Activated B cell treated with CpG ODN at 0.5 μM for 24 hours (primary cell): ENCODE measurements at regions not wholly inside any gene's neighbourhood (a gene's known extent, or its start where the extent isn't known, plus 50 kb on each side); places are given as distances from the start of the nearest gene placed in this dataset.

ENCODE experiments used
- ATAC-seq: fragments of 200-7000 bp; cut with Tn5 transposase; one replicate; pipeline ENCODE4 v1.10.0; 2021; ENCODE audit warnings: low read depth, mild to moderate bottlenecking, moderate library complexity
- CTCF ChIA-PET: fragments of 350-600 bp; sonication (Branson Sonifier 250); formaldehyde crosslinking; loops from one replicate; lab custom pipeline; 2021; ENCODE audit warnings: antibody characterized with exemption; lab: Charles Lee
- POLR2A ChIA-PET: fragments of 350-600 bp; sonication (Branson Sonifier 250); formaldehyde crosslinking; loops from one replicate; lab custom pipeline; 2021; ENCODE audit warnings: antibody characterized with exemption; lab: Charles Lee
- DNase-seq: peaks from one replicate; pipeline ENCODE4 v3.0.0; 2022
- H3K27ac Mint-ChIP-seq: one replicate; pipeline ENCODE4 v1.8.0; 2020; ENCODE audit warnings: mixed read lengths
- H3K27me3 Mint-ChIP-seq: one replicate; pipeline ENCODE4 v1.8.0; 2021; ENCODE audit warnings: mixed read lengths
- H3K36me3 Mint-ChIP-seq: one replicate; pipeline ENCODE4 v1.8.0; 2021; ENCODE audit warnings: low read depth, mixed read lengths
- H3K4me1 Mint-ChIP-seq: one replicate; pipeline ENCODE4 v1.8.0; 2021; ENCODE audit warnings: mixed read lengths
- H3K4me3 Mint-ChIP-seq: one replicate; pipeline ENCODE4 v1.8.0; 2020; ENCODE audit warnings: mild to moderate bottlenecking, mixed read lengths
- H3K9me3 Mint-ChIP-seq: one replicate; pipeline ENCODE4 v1.8.0; 2020; ENCODE audit warnings: mixed read lengths
- intact Hi-C: fragments of 100-400 bp; cut with micrococcal nuclease; formaldehyde crosslinking; loops from one replicate; pipeline ENCODE4 v1.15.1; 2024
- TF ChIP-seq, protein P1 (sequence below): fragments of 200-600 bp; IDR thresholded peaks from one replicate; pipeline ENCODE4 v1.8.0; 2022; ENCODE audit warnings: antibody characterized with exemption, mild to moderate bottlenecking

DNA sequence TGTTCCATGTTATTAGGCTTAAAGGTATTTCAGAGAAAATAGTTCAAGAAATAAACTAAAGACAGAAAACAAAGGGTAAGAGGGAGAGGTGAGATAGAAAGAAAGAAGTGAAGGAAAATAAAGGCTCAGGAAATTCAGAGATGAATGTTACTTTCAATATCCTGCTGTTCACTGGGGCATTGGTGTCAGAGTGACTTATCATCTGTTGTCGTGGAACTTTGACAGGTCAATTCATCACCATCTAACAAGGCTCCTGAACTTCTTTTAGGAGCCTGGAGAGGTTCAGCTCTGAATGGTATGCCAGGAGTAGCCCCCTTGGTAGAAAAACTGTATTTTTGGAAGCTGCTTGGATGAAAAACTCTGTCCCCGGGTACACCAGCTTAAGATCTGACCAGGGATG, 100.1 kb downstream of the KLF6 start:
- no peak overlapping the region for H3K27ac Mint-ChIP-seq
- no peaks in the 10 kb centered on the region for H3K4me1 Mint-ChIP-seq
- no peaks in the 10 kb centered on the region for H3K9me3 Mint-ChIP-seq
- intact Hi-C loops: no loop called here
- H3K27me3 Mint-ChIP-seq: no peaks in the 10 kb centered on the region
- H3K4me3 Mint-ChIP-seq: no peak overlapping the region
- no peaks in the 10 kb centered on the region for H3K36me3 Mint-ChIP-seq
- ChIA-PET CTCF (no interaction called here), POLR2A (interaction anchor here (0.8 kb wide), 1 partner anchor 9 kb away, joined by 4 read pairs; no protein-coding TSS in a partner anchor)
- TF ChIP-seq, protein P1, sequence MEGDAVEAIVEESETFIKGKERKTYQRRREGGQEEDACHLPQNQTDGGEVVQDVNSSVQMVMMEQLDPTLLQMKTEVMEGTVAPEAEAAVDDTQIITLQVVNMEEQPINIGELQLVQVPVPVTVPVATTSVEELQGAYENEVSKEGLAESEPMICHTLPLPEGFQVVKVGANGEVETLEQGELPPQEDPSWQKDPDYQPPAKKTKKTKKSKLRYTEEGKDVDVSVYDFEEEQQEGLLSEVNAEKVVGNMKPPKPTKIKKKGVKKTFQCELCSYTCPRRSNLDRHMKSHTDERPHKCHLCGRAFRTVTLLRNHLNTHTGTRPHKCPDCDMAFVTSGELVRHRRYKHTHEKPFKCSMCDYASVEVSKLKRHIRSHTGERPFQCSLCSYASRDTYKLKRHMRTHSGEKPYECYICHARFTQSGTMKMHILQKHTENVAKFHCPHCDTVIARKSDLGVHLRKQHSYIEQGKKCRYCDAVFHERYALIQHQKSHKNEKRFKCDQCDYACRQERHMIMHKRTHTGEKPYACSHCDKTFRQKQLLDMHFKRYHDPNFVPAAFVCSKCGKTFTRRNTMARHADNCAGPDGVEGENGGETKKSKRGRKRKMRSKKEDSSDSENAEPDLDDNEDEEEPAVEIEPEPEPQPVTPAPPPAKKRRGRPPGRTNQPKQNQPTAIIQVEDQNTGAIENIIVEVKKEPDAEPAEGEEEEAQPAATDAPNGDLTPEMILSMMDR: no peak
- DNase-seq (no peak), ATAC-seq (no peak)

DNA sequence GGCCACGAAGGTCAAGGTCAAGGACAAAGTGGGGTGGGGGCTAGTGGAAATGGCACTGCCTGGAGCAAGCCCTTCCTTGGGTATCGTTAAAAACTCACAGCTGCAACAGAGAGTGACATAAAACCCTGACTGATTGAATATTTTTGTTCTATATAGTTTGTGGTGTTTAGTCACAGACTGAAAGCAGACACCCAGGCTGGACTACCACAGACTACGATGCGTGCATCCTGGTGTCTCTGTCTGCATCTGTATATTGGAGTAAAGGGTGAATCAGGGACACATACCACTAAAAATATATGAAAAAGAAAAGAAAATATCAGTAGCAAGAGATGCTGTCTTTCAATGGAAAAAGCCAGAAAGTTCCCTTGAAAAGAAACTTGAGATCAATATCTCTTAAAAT, 101.4 kb downstream of the KLF6 start:
- ChIA-PET CTCF (no interaction called here), POLR2A (no interaction called here)
- DNase-seq (no peak), ATAC-seq (no peak)
- no peaks in the 10 kb centered on the region for H3K36me3 Mint-ChIP-seq
- H3K27me3 Mint-ChIP-seq: no peaks in the 10 kb centered on the region
- intact Hi-C loops: no loop called here
- H3K4me3 Mint-ChIP-seq: no peak overlapping the region
- H3K4me1 Mint-ChIP-seq: no peaks in the 10 kb centered on the region
- TF ChIP-seq, protein P1: no peak
- no peaks in the 10 kb centered on the region for H3K9me3 Mint-ChIP-seq
- H3K27ac Mint-ChIP-seq: no peak overlapping the region

DNA sequence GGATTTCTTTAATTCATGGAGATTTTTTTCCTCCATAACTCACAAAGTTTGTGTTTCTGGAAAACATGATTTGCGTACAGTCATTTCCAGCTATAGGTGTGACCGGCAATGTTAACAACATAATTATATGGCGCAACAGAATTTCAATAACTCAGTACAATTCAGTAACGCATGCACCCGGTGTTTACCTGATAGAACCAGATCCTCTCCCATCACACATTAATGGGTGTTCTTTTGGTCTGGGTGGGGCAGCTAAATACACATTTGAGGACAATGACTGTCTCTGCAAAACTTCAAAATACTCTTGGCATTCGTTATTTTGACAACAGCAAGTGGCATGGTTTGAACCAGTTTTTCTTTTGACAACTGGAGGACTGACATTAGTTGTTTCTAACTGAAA, 102.3 kb downstream of the KLF6 start:
- ATAC-seq: no peak
- Mint-ChIP-seq H3K27me3 (no peaks in the 10 kb centered on the region), H3K27ac (no peak overlapping the region), H3K36me3 (no peaks in the 10 kb centered on the region), H3K9me3 (no peaks in the 10 kb centered on the region), H3K4me1 (no peaks in the 10 kb centered on the region), H3K4me3 (no peak overlapping the region)
- intact Hi-C loops: no loop called here
- ChIA-PET CTCF (no interaction called here), POLR2A (no interaction called here)
- no peak for DNase-seq
- TF ChIP-seq, protein P1: no peak

DNA sequence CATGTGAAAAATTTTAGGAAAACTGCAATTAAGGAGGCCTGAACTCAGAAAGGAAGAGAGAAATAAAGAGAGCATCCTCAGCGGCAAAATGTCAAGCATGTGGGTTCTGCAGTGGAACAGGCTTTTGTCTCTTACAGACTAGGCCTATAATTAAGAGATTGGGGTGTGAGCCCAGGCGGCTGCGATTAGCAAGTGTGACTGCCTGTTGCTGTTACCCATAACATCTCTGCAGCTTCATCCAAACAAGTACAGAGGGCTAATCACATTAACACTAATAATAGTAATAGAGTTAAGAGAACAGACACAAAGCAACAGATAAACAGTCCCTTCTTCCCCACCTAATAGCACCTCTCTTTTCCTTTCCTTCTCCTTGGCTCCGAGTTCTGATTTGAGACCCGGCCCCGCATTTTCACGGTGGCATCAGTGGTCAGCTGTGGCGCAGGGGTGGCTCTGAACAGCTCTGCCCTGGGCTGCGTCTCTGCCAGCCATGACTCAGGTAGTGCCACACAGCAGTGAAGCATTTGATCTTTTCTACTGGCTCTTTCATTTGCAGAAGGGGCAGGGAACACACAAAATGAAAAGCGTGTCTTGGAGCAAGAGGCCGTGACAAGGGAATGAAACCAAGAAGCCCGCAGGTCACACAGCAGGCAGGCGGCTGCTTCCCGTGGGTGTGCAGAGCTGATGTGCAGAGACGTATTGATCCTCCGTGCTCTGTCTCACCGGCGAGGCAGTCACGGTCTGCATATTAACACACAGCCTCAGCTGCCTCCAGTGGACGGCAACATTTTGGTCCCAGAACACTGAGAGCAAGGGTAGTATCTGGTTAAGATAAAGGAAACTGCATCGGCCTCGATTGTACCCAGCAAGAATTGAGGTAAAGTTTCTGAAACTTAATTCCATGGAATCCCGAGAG, 103.1 kb downstream of the KLF6 start:
- Mint-ChIP-seq H3K36me3 (no peaks in the 10 kb centered on the region), H3K27ac (no peak overlapping the region), H3K27me3 (no peaks in the 10 kb centered on the region), H3K4me3 (no peak overlapping the region), H3K9me3 (no peaks in the 10 kb centered on the region), H3K4me1 (peaks cover under 1% of the 10 kb centered on the region)
- ChIA-PET POLR2A (no interaction called here), CTCF (no interaction called here)
- TF ChIP-seq, protein P1: no peak
- intact Hi-C loops: no loop called here
- ATAC-seq (no peak), DNase-seq (no peak)

DNA sequence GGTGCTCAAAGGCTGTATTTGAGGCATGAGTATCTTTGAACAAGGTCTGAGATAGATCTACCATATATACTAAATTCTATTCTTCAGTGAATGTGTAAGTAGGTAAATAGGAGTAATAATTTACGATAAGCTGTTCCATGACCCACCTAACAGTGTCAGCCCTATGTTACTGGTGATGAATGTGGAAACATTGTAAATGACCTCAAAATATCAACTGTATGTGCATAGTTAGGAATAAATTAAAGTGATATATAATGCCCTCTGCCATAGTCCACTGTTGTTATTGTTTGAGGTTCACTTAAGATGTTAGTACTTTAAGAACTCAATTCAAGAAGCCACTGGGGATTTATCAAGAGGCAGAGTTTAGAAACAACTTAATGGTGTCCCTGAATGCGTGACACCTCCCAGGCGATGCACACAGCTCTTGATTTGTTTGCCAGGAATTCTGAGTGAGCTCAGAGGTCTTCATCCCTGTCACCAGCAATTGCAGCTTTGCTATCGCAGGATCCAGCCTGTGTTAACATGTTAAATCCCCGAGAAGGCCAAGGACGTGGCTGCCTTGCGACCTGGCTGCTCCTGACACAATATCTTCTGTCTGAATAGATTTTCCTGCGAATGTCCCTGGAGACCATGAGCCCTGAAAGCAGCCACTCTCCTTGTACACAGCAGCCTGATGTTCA, 104.9 kb downstream of the KLF6 start:
- TF ChIP-seq, protein P1: no peak
- Mint-ChIP-seq H3K27me3 (no peaks in the 10 kb centered on the region), H3K9me3 (no peaks in the 10 kb centered on the region), H3K27ac (no peak overlapping the region), H3K36me3 (no peaks in the 10 kb centered on the region), H3K4me3 (no peak overlapping the region), H3K4me1 (peaks cover 6% of the 10 kb centered on the region)
- ATAC-seq: no peak
- ChIA-PET CTCF (no interaction called here), POLR2A (no interaction called here)
- DNase-seq: no peak
- intact Hi-C loops: no loop called here
